ENCODE measurements at regions not wholly inside any gene's neighbourhood (a gene's known extent, or its start where the extent isn't known, plus 50 kb on each side); places are given as distances from the start of the nearest gene placed in this dataset.
A peak's percentile ranks its signal among the peaks of the same experiment; 100 is the strongest.

DNA sequence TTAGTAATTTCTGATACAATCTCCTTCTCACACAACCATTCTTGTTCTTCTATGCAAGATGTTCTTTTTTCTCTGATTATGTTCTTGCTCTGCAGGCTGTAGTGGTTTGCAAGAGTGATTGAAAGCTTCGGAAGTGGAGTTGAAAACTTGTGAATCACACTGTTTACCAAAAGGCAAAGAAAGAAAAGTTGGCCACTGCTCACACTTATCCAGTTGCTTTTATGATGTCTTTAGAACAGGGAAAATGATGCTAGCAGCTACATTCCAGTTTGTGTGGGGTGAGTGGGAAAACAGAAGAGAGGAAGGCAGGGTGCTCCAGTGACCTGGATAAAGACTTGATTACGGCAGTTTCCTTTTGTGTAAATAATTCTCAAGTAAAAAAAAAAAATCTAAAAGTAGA lies 583.3 kb downstream of the TENT5A start:
- Histone ChIP-seq H3K36me3 (ENCODE audit: insufficient read depth, low read length) (no peaks in the 10 kb centered on the region), H3K9ac (ENCODE audit: insufficient read length) (no peak overlapping the region), H3K9me3 (ENCODE audit: low read depth, low read length) (no peaks in the 10 kb centered on the region), H3K4me3 (no peak overlapping the region), H3K27ac (no peak overlapping the region)
- TF ChIP-seq EZH2 (IDR thresholded peaks at IDR 0.05) (no peak), FOXP2 (optimal IDR thresholded peaks at IDR 0.05; ENCODE audit: control extremely low read depth, extremely low read length, insufficient read depth) (no peak), POLR2AphosphoS5 (IDR thresholded peaks at IDR 0.05; ENCODE audit: borderline replicate concordance, low read depth, low read length) (no peak)
- DNase-seq (ENCODE audit: low read depth, low spot score) = no peak

DNA sequence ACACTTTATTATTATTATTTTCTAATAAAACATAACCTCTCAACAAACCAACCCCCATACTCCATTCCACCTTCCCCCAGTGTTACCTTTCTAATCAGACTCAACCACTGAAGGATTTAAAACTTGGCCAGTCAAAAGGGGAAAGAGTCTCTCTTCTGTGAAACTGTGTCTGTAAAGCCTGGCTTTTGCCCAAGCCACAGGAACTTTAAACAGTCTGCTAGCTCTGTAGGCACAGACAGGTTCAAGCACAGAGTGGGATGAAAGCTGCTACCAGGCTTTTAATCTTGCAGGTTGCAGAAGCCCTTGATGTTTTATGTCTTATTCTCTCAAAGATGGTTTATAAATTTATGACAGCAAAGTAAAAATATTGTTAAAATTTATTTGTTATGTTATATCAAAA lies 585.7 kb downstream of the TENT5A start:
- Histone ChIP-seq H3K9ac (ENCODE audit: insufficient read length) (no peak overlapping the region), H3K36me3 (ENCODE audit: insufficient read depth, low read length) (no peaks in the 10 kb centered on the region), H3K27ac (no peak overlapping the region), H3K4me3 (no peak overlapping the region), H3K9me3 (ENCODE audit: low read depth, low read length) (no peaks in the 10 kb centered on the region)
- no peak for DNase-seq (ENCODE audit: low read depth, low spot score)
- TF ChIP-seq FOXP2 (optimal IDR thresholded peaks at IDR 0.05; ENCODE audit: control extremely low read depth, extremely low read length, insufficient read depth) (no peak), POLR2AphosphoS5 (IDR thresholded peaks at IDR 0.05; ENCODE audit: borderline replicate concordance, low read depth, low read length) (no peak), EZH2 (IDR thresholded peaks at IDR 0.05) (no peak)

DNA sequence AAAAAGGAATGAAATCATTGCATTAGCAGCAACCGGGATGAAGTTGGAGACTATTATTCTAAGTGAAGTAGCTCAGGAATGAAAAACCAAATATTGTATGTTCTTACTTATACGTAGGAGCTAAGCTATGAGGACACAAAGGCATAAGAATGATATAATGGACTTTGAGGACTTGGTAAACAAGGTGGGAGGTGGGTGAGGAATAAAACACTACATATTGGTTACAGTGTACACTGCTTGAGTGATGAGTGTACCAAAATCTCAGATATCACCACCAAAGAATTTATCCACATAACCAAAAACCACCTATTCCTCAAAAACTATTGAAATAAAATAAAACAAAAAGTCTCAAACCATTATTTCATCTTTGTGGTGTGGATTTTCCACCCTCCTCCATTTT lies 593.5 kb downstream of the TENT5A start:
- Histone ChIP-seq H3K9me3 (ENCODE audit: low read depth, low read length) (no peaks in the 10 kb centered on the region), H3K36me3 (ENCODE audit: insufficient read depth, low read length) (no peaks in the 10 kb centered on the region), H3K9ac (ENCODE audit: insufficient read length) (no peak overlapping the region), H3K4me3 (no peak overlapping the region), H3K27ac (no peak overlapping the region)
- TF ChIP-seq FOXP2 (optimal IDR thresholded peaks at IDR 0.05; ENCODE audit: control extremely low read depth, extremely low read length, insufficient read depth) (no peak), EZH2 (IDR thresholded peaks at IDR 0.05) (no peak), POLR2AphosphoS5 (IDR thresholded peaks at IDR 0.05; ENCODE audit: borderline replicate concordance, low read depth, low read length) (no peak)
- DNase-seq (ENCODE audit: low read depth, low spot score) = no peak

DNA sequence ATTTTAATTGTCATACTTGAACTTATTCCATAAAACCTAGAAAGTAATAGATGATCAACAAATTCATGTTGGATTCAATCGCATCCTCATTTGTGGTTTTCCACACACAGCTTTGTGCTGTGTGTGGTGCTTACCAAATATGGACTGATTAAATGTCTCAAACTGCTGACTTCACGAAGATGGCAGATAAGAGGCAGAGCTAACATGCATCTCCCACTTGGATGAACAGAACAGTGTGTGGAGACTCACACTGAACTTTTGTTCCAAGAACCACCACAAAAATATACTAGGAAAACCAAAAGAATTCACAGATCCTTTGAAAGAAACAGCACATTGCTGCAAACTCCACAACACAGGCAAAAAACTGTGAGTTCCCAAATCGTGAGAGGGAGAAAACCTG lies 603.7 kb downstream of the TENT5A start:
- DNase-seq (ENCODE audit: low read depth, low spot score) = no peak

DNA sequence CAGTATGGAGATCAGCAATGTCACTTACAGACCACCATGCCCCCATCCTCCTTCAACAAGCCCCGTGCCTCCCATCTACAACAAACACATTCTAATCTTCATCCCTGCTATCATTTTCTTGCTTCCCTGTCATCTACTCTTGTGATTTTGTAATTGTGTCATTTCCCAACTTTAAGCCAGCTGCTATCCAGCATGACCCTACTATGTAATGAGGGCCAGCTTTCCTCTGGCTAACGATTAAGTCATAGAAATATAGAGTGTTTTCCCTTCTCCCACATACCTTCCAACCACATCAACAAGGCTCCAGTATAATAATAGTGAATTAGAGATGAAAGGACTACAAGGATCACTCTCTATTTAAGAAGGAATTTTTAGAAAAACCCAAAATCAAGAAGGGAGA lies 607.0 kb downstream of the TENT5A start:
- H3K4me3 ChIP-seq = no peak overlapping the region
- H3K9me3 ChIP-seq (ENCODE audit: low read depth, low read length) = no peaks in the 10 kb centered on the region
- H3K36me3 ChIP-seq (ENCODE audit: insufficient read depth, low read length) = no peaks in the 10 kb centered on the region
- no peak overlapping the region for H3K9ac ChIP-seq (ENCODE audit: insufficient read length)
- TF ChIP-seq FOXP2 (optimal IDR thresholded peaks at IDR 0.05; ENCODE audit: control extremely low read depth, extremely low read length, insufficient read depth) = no peak
- TF ChIP-seq EZH2 (IDR thresholded peaks at IDR 0.05) = no peak
- TF ChIP-seq POLR2AphosphoS5 (IDR thresholded peaks at IDR 0.05; ENCODE audit: borderline replicate concordance, low read depth, low read length) = no peak
- no peak overlapping the region for H3K27ac ChIP-seq
- no peak for DNase-seq (ENCODE audit: low read depth, low spot score)

More for the DNA sequence above, 603.7 kb downstream of the TENT5A start:
- TF ChIP-seq POLR2AphosphoS5 (IDR thresholded peaks at IDR 0.05; ENCODE audit: borderline replicate concordance, low read depth, low read length) = peak; percentile 38; the same call in 1 of the 2 replicates
- no peak for TF ChIP-seq EZH2 (IDR thresholded peaks at IDR 0.05)
- no peaks in the 10 kb centered on the region for H3K36me3 ChIP-seq (ENCODE audit: insufficient read depth, low read length)
- peak overlapping the region; percentile 11; the same call in 1 of the 2 replicates for H3K4me3 ChIP-seq
- no peaks in the 10 kb centered on the region for H3K9me3 ChIP-seq (ENCODE audit: low read depth, low read length)
- peak overlapping the region; percentile 69 for H3K27ac ChIP-seq
- no peak overlapping the region for H3K9ac ChIP-seq (ENCODE audit: insufficient read length)

DNA sequence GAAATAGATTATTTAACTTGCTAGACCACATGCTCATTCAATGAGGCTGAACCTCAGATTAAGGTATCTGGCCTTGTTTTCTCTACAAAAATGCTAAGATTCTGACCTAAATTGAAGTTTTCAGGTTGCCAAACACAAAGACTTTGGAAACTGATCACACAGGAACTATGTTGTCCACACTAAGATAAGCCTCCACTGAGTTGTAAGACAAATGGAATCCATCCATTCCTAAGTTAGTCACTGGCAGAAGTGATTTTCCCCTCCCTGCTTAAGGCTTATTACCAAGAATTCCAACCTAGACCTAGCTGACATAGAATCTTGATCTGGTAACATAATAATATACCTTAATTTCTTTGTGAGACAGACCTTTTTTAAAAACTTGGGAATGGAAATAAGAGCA lies 608.1 kb downstream of the TENT5A start:
- H3K9ac ChIP-seq (ENCODE audit: insufficient read length) = no peak overlapping the region
- H3K4me3 ChIP-seq = no peak overlapping the region
- DNase-seq (ENCODE audit: low read depth, low spot score) = no peak
- H3K9me3 ChIP-seq (ENCODE audit: low read depth, low read length) = no peaks in the 10 kb centered on the region
- TF ChIP-seq EZH2 (IDR thresholded peaks at IDR 0.05) (no peak), POLR2AphosphoS5 (IDR thresholded peaks at IDR 0.05; ENCODE audit: borderline replicate concordance, low read depth, low read length) (no peak), FOXP2 (optimal IDR thresholded peaks at IDR 0.05; ENCODE audit: control extremely low read depth, extremely low read length, insufficient read depth) (no peak)
- no peak overlapping the region for H3K27ac ChIP-seq
- H3K36me3 ChIP-seq (ENCODE audit: insufficient read depth, low read length) = no peaks in the 10 kb centered on the region

DNA sequence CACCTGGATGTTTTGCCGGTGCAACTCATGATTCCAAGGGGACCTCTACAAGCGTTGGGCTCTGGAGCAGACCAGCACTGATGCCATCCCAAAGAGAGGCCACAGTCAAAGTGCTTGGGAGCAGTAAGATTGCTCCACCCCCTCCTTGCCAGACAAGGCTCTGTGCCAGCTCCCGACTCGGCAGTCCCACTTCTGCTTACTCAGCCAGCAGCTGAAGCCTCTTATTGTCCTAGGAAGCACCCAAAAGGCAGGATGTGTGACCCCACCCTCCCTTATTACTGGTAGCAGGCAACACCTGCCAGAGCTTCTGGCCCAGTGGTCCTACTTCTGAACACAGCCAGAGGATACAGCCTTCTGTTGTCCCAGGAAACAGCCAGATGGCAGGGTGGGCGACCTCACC lies 614.2 kb downstream of the TENT5A start:
- no peak overlapping the region for H3K27ac ChIP-seq
- TF ChIP-seq POLR2AphosphoS5 (IDR thresholded peaks at IDR 0.05; ENCODE audit: borderline replicate concordance, low read depth, low read length) = no peak
- TF ChIP-seq FOXP2 (optimal IDR thresholded peaks at IDR 0.05; ENCODE audit: control extremely low read depth, extremely low read length, insufficient read depth) = no peak
- TF ChIP-seq EZH2 (IDR thresholded peaks at IDR 0.05) = no peak
- DNase-seq (ENCODE audit: low read depth, low spot score) = no peak

DNA sequence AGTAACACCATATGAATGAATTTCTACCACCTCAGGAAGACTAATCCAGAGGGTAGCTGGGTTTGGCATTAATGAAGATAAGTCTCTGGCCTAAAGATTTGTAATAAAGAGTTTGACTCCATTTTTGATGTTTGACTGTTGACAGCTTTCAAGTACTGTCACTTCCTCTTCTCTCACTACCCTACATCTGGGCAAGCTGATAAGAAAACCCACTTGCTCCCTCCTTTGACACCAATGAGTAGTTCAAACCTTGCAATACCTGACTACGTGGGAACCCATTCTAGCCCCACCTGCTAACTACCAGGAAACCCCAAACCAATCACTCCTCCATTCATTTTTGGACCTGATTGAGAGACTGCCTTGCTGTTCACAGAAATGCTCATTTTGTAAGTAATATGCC lies 621.5 kb downstream of the TENT5A start:
- TF ChIP-seq POLR2AphosphoS5 (IDR thresholded peaks at IDR 0.05; ENCODE audit: borderline replicate concordance, low read depth, low read length) (no peak), EZH2 (IDR thresholded peaks at IDR 0.05) (no peak), FOXP2 (optimal IDR thresholded peaks at IDR 0.05; ENCODE audit: control extremely low read depth, extremely low read length, insufficient read depth) (no peak)
- no peak for DNase-seq (ENCODE audit: low read depth, low spot score)
- H3K9ac ChIP-seq (ENCODE audit: insufficient read length) = no peak overlapping the region

More for the DNA sequence above, 614.2 kb downstream of the TENT5A start:
- Histone ChIP-seq H3K9ac (ENCODE audit: insufficient read length) (no peak overlapping the region), H3K4me3 (no peak overlapping the region), H3K9me3 (ENCODE audit: low read depth, low read length) (no peaks in the 10 kb centered on the region), H3K36me3 (ENCODE audit: insufficient read depth, low read length) (no peaks in the 10 kb centered on the region)

DNA sequence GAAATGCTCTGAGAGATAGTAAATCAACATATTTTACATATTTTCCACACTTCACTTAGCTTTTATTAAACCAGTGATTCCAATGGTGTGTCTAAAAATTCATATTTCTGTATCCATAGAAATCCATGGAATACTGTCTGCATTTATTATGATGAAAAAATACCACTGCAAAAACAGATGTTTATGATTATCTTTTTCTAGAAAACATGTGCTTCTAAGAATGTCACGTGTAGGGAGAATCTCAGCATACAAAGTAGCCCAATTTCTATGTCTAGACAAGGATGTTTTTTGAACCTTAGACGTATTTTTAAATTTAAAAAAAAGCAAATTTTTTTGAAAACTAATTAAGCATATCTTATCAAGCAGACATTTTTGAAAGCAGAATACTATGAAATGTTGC lies 622.4 kb downstream of the TENT5A start:
- no peak overlapping the region for H3K9ac ChIP-seq (ENCODE audit: insufficient read length)
- H3K4me3 ChIP-seq = no peak overlapping the region
- no peaks in the 10 kb centered on the region for H3K36me3 ChIP-seq (ENCODE audit: insufficient read depth, low read length)
- H3K27ac ChIP-seq = no peak overlapping the region
- no peak for DNase-seq (ENCODE audit: low read depth, low spot score)
- TF ChIP-seq POLR2AphosphoS5 (IDR thresholded peaks at IDR 0.05; ENCODE audit: borderline replicate concordance, low read depth, low read length) (no peak), FOXP2 (optimal IDR thresholded peaks at IDR 0.05; ENCODE audit: control extremely low read depth, extremely low read length, insufficient read depth) (no peak), EZH2 (IDR thresholded peaks at IDR 0.05) (no peak)
- no peaks in the 10 kb centered on the region; the same call in 1 of the 2 replicates for H3K9me3 ChIP-seq (ENCODE audit: low read depth, low read length)

More for the DNA sequence above, 621.5 kb downstream of the TENT5A start:
- Histone ChIP-seq H3K27ac (no peak overlapping the region), H3K4me3 (no peak overlapping the region), H3K9me3 (ENCODE audit: low read depth, low read length) (no peaks in the 10 kb centered on the region; the same call in 1 of the 2 replicates), H3K36me3 (ENCODE audit: insufficient read depth, low read length) (no peaks in the 10 kb centered on the region)
